ENCODE measurements at regions not wholly inside any gene's neighbourhood (a gene's known extent, or its start where the extent isn't known, plus 50 kb on each side); places are given as distances from the start of the nearest gene placed in this dataset.

- no peak overlapping the region for H3K4me3 ChIP-seq
- no peaks in the 10 kb centered on the region for H3K4me1 ChIP-seq (ENCODE audit: low read depth)
- no peaks in the 10 kb centered on the region for H3K36me3 ChIP-seq (ENCODE audit: low read depth)
- ATAC-seq (no peak), DNase-seq (no peak)
- no peaks in the 10 kb centered on the region for H3K9me3 ChIP-seq
- intact Hi-C loops (cut with DNase I, micrococcal nuclease), result no loop called here
- TF ChIP-seq CTCF (IDR thresholded peaks at IDR 0.05), result no peak
Observed at GRCh38 chr1:157203166-157203565, 65.0 kb upstream of the ETV3 start.

- H3K4me3 ChIP-seq, result no peak overlapping the region
- H3K36me3 ChIP-seq (ENCODE audit: low read depth), result no peaks in the 10 kb centered on the region
- no peaks in the 10 kb centered on the region for H3K4me1 ChIP-seq (ENCODE audit: low read depth)
- TF ChIP-seq CTCF (IDR thresholded peaks at IDR 0.05), result no peak
- H3K9me3 ChIP-seq, result no peaks in the 10 kb centered on the region
- ATAC-seq (no peak), DNase-seq (no peak)
- intact Hi-C loops (cut with DNase I, micrococcal nuclease), result no loop called here
Observed at GRCh38 chr1:157202331-157202730, 64.1 kb upstream of the ETV3 start.

GRCh38 chr1:157201767-157202166 is 63.6 kb upstream of the ETV3 start:
- intact Hi-C loops (cut with DNase I, micrococcal nuclease), result no loop called here
- ATAC-seq (no peak), DNase-seq (no peak)
- Histone ChIP-seq H3K4me3 (no peak overlapping the region), H3K36me3 (ENCODE audit: low read depth) (no peaks in the 10 kb centered on the region), H3K4me1 (ENCODE audit: low read depth) (no peaks in the 10 kb centered on the region), H3K9me3 (no peaks in the 10 kb centered on the region)
- TF ChIP-seq CTCF (IDR thresholded peaks at IDR 0.05), result no peak

- no peak for TF ChIP-seq CTCF (IDR thresholded peaks at IDR 0.05)
- no peak for DNase-seq
- no peaks in the 10 kb centered on the region for H3K4me1 ChIP-seq (ENCODE audit: low read depth)
- intact Hi-C loops (cut with DNase I, micrococcal nuclease), result no loop called here
- no peak for ATAC-seq
- H3K9me3 ChIP-seq, result no peaks in the 10 kb centered on the region
- H3K4me3 ChIP-seq, result no peak overlapping the region
- no peaks in the 10 kb centered on the region for H3K36me3 ChIP-seq (ENCODE audit: low read depth)
Observed at GRCh38 chr1:157200451-157200850, 62.3 kb upstream of the ETV3 start.

- no peak for ATAC-seq
- no peak for TF ChIP-seq CTCF (IDR thresholded peaks at IDR 0.05)
- H3K9me3 ChIP-seq, result no peaks in the 10 kb centered on the region
- H3K36me3 ChIP-seq (ENCODE audit: low read depth), result no peaks in the 10 kb centered on the region
- intact Hi-C loops (cut with DNase I, micrococcal nuclease), result loop anchor here in 1 of 2 donors (5.0 kb wide), 1 partner anchor 288 kb away; no protein-coding TSS in a partner anchor
- DNase-seq, result no peak
- H3K4me3 ChIP-seq, result no peak overlapping the region
- H3K4me1 ChIP-seq (ENCODE audit: low read depth), result no peaks in the 10 kb centered on the region
Observed at GRCh38 chr1:157199421-157199755, 61.2 kb upstream of the ETV3 start.
